Ovary (tissue), 7 donors: ENCODE measurements at regions not wholly inside any gene's neighbourhood (a gene's known extent, or its start where the extent isn't known, plus 50 kb on each side); places are given as distances from the start of the nearest gene placed in this dataset.

Experiments
- DNase-seq, 5 donors: peaks; one replicate each; pipeline ENCODE4 v3.0.0-alpha.2; 2019 to 2020
- H3K27ac ChIP-seq, 2 donors: fragments of 200-600 bp; one replicate each; pipeline versions ENCODE4 v1.5.1 to v1.8.0; 2019 to 2022
- H3K27me3 ChIP-seq: fragments of 200-600 bp; one replicate; pipeline ENCODE4 v1.8.0; 2022
- H3K36me3 ChIP-seq: fragments of 200-600 bp; sonication (generic); one replicate; pipeline ENCODE4 v1.5.1; 2019
- H3K4me1 ChIP-seq: one replicate; pipeline ENCODE4 v1.8.1; 2013; ENCODE audit warnings: mild to moderate bottlenecking, moderate library complexity; ENCODE audit not compliant: insufficient read depth
- H3K4me3 ChIP-seq: fragments of 200-600 bp; sonication (generic); one replicate; pipeline ENCODE4 v1.5.1; 2017
- H3K9me3 ChIP-seq, 2 donors: fragments of 200-600 bp in 1 of 2; sonication (generic) in 1 of 2; one replicate each; pipeline versions ENCODE4 v1.5.1 to v1.8.1; 2013 to 2019; ENCODE audit warnings: mild to moderate bottlenecking in 1 of 2, moderate library complexity in 1 of 2
- EP300 ChIP-seq: sonication (generic); formaldehyde crosslinking; IDR thresholded peaks from one replicate; pipeline ENCODE4 v1.6.1; 2017; ENCODE audit warnings: antibody characterized with exemption
- POLR2A ChIP-seq: fragments of 450-650 bp; IDR thresholded peaks from one replicate; pipeline ENCODE4 v1.6.1; 2017; ENCODE audit warnings: antibody characterized with exemption, mild to moderate bottlenecking, moderate library complexity
- WGBS, 3 donors: extraction: QIAGEN DNeasy Blood & Tissue Kit in 1 of 3; methylation state at CpG; one replicate each; pipeline versions ENCODE4 v1.1.5 to v1.1.7; 2013 to 2017; 5-methylcytosine and 5-hydroxymethylcytosine counted together
- intact Hi-C, 4 donors: fragments of 100-400 bp; cut with DNase I; formaldehyde crosslinking; loops; one replicate each; pipeline versions ENCODE4 v1.11.0 to v1.15.1; 2022 to 2023
- TF ChIP-seq, protein P1 (sequence below), 3 donors: fragments of 450-650 bp in 2 of 3; fragments of 200-600 bp in 1 of 3; IDR thresholded peaks; one replicate each; pipeline versions ENCODE4 v1.5.1 to v1.8.0; 2016 to 2022; ENCODE audit warnings: antibody characterized with exemption in 3 of 3, mild to moderate bottlenecking in 1 of 3
- donor health status: DM: no; HTN: no; CAD: no; lungs with moderate emphysema.
- donor health status: DM: no; HTN: no; CAD: no.
- donor health status: Bipolar disorder and iron deficiency.
- donor health status: DM: no; HTN: no; CAD: no.
- donor health status: DM: yes; HTN: yes; CAD: no.

DNA sequence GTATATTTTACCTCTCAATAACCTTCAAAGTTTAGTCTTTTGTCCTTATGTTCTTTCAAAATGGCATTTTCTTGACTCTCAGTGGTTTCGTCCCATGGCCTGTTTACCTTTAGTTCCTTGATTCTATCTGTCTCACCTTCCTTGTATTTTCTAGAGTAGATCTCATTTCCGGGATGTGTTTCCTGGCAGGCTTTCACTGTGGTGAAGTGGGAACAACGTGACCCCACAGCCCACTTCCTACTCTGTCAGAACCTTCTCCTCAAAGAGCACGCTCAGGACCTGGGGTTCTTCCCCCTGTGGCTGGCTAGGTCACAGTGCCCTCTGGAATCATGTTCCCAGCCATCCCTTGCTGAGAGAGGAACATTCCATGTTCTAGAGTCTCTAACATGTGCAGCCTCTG is 129.9 kb upstream of the ZNF32 start:
- no peaks in the 10 kb centered on the region for H3K9me3 ChIP-seq
- no peak for DNase-seq
- TF ChIP-seq, protein P1, sequence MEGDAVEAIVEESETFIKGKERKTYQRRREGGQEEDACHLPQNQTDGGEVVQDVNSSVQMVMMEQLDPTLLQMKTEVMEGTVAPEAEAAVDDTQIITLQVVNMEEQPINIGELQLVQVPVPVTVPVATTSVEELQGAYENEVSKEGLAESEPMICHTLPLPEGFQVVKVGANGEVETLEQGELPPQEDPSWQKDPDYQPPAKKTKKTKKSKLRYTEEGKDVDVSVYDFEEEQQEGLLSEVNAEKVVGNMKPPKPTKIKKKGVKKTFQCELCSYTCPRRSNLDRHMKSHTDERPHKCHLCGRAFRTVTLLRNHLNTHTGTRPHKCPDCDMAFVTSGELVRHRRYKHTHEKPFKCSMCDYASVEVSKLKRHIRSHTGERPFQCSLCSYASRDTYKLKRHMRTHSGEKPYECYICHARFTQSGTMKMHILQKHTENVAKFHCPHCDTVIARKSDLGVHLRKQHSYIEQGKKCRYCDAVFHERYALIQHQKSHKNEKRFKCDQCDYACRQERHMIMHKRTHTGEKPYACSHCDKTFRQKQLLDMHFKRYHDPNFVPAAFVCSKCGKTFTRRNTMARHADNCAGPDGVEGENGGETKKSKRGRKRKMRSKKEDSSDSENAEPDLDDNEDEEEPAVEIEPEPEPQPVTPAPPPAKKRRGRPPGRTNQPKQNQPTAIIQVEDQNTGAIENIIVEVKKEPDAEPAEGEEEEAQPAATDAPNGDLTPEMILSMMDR (IDR thresholded peaks at IDR 0.05): no peak
- TF ChIP-seq EP300: no peak
- TF ChIP-seq POLR2A: no peak
- H3K4me3 ChIP-seq: no peak overlapping the region
- no peaks in the 10 kb centered on the region for H3K36me3 ChIP-seq
- no peaks in the 10 kb centered on the region for H3K4me1 ChIP-seq
- no peaks in the 10 kb centered on the region for H3K27me3 ChIP-seq
- intact Hi-C loops: no loop called here
- 73 to 80% (median 79%) methylated on average over 4 of the region's 4 CpGs for WGBS, 3 donors
- no peak overlapping the region for H3K27ac ChIP-seq

GRCh38 chr10:43775384-43775783 is 126.7 kb upstream of the ZNF32 start:
- WGBS, 3 donors: 87 to 91% (median 91%) methylated on average over 12 of the region's 12 CpGs
- H3K27me3 ChIP-seq: no peaks in the 10 kb centered on the region
- no peaks in the 10 kb centered on the region for H3K4me1 ChIP-seq
- no peak overlapping the region for H3K4me3 ChIP-seq
- TF ChIP-seq, protein P1 (IDR thresholded peaks at IDR 0.05): no peak
- TF ChIP-seq EP300: no peak
- TF ChIP-seq POLR2A: no peak
- intact Hi-C loops: no loop called here
- no peak for DNase-seq
- H3K27ac ChIP-seq: no peak overlapping the region
- no peaks in the 10 kb centered on the region for H3K9me3 ChIP-seq
- no peaks in the 10 kb centered on the region for H3K36me3 ChIP-seq

GRCh38 chr10:43774234-43774769 is 125.6 kb upstream of the ZNF32 start:
- Histone ChIP-seq H3K9me3 (no peaks in the 10 kb centered on the region), H3K4me3 (no peak overlapping the region), H3K27ac (no peak overlapping the region), H3K27me3 (no peaks in the 10 kb centered on the region), H3K36me3 (no peaks in the 10 kb centered on the region), H3K4me1 (no peaks in the 10 kb centered on the region)
- intact Hi-C loops: no loop called here
- DNase-seq: no peak
- TF ChIP-seq, protein P1 (IDR thresholded peaks at IDR 0.05): no peak
- TF ChIP-seq EP300 (no peak), POLR2A (no peak)
- WGBS, 3 donors: 53 to 76% (median 57%) methylated on average over 5 of the region's 5 CpGs

DNA sequence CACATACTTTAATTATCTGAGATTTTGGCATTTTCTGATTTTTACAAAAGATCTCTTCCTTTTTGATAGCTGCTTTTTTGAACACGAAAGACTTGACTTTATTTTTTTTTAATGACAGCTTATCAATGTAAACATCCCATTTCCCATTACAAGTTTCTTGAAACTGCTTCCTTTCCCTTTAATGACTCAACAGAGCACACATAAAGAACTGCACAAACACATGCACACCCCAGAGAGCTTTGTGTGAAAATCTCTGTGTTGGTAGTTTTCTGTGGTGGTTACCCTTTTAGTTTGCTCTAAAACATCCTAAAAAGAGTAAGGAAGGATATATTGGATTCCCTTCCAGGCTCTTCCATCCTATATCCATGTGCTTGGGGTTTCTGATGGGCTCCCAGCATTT is 125.1 kb upstream of the ZNF32 start:
- H3K4me3 ChIP-seq: no peak overlapping the region
- TF ChIP-seq, protein P1 (IDR thresholded peaks at IDR 0.05): no peak
- no peak for TF ChIP-seq POLR2A
- TF ChIP-seq EP300: no peak
- 78 to 84% (median 82%) methylated on average over 1 of the region's 1 CpG for WGBS, 3 donors
- H3K4me1 ChIP-seq: no peaks in the 10 kb centered on the region
- DNase-seq: no peak
- intact Hi-C loops: no loop called here
- H3K27ac ChIP-seq: no peak overlapping the region
- no peaks in the 10 kb centered on the region for H3K36me3 ChIP-seq
- no peaks in the 10 kb centered on the region for H3K9me3 ChIP-seq
- H3K27me3 ChIP-seq: no peaks in the 10 kb centered on the region
